Fibroblast of lung (primary cell): ENCODE measurements at regions not wholly inside any gene's neighbourhood (a gene's known extent, or its start where the extent isn't known, plus 50 kb on each side); places are given as distances from the start of the nearest gene placed in this dataset.

Experiments
- DNase-seq, 2 donors: peaks; one replicate each; pipeline versions ENCODE4 v3.0.0 to v3.0.0-alpha.2; 2010; ENCODE audit warnings: low read depth in 2 of 2
- H2AFZ ChIP-seq: 2 replicates; pipeline ENCODE4 v1.5.1; 2012; ENCODE audit warnings: low read length, control low read depth, inconsistent platforms
- H3K27ac ChIP-seq: 2 replicates; pipeline ENCODE4 v1.5.1; 2011; ENCODE audit warnings: low read length, control low read depth; ENCODE audit not compliant: insufficient read depth
- H3K27me3 ChIP-seq: 2 replicates; pipeline ENCODE4 v1.5.1; 2011; ENCODE audit warnings: mild to moderate bottlenecking, low read length; ENCODE audit not compliant: control insufficient read depth, insufficient read depth
- H3K36me3 ChIP-seq: 2 replicates; pipeline ENCODE4 v1.5.1; 2011; ENCODE audit warnings: low read length; ENCODE audit not compliant: control insufficient read depth, insufficient read depth
- H3K4me1 ChIP-seq: 2 replicates; pipeline ENCODE4 v1.5.1; 2011; ENCODE audit warnings: low read length; ENCODE audit not compliant: control insufficient read depth, insufficient read depth; ENCODE audit errors: extremely low read depth
- H3K4me2 ChIP-seq: 2 replicates; pipeline ENCODE4 v1.5.1; 2011; ENCODE audit warnings: low read length, control low read depth; ENCODE audit not compliant: insufficient read depth; ENCODE audit errors: extremely low read depth
- H3K4me3 ChIP-seq, 4 experiments: fragments of 200-600 bp in 1 of 4; sonication (generic) in 1 of 4; replicated peaks in 1 of 4; 2 replicates each; pipeline ENCODE4 v1.5.1; 2011 to 2016; ENCODE audit warnings: low read length in 4 of 4, low read depth in 3 of 4, mild to moderate bottlenecking in 3 of 4, control low read depth in 2 of 4, inconsistent platforms in 1 of 4, mixed read lengths in 1 of 4; ENCODE audit not compliant: insufficient read depth in 1 of 4; ENCODE audit errors: control extremely low read depth in 1 of 4
- H3K79me2 ChIP-seq: 2 replicates; pipeline ENCODE4 v1.5.1; 2012; ENCODE audit warnings: mild to moderate bottlenecking, low read length, inconsistent platforms; ENCODE audit not compliant: control insufficient read depth, insufficient read depth
- H3K9ac ChIP-seq: 2 replicates; pipeline ENCODE4 v1.5.1; 2011; ENCODE audit warnings: mild to moderate bottlenecking, low read length, control low read depth; ENCODE audit not compliant: insufficient read depth
- H3K9me3 ChIP-seq: 2 replicates; pipeline ENCODE4 v1.5.1; 2012; ENCODE audit warnings: low read depth, low read length; ENCODE audit not compliant: control insufficient read depth, insufficient read depth
- H4K20me1 ChIP-seq: 2 replicates; pipeline ENCODE4 v1.5.1; 2011; ENCODE audit warnings: low read length; ENCODE audit not compliant: control insufficient read depth, insufficient read depth; ENCODE audit errors: extremely low read depth
- CTCF ChIP-seq, 2 donors: IDR thresholded peaks in 1 of 2; conservative IDR thresholded peaks in 1 of 2; 1 replicate in 1 of 2; 2 replicates in 1 of 2; pipeline ENCODE4 v1.5.1; 2011 to 2012; ENCODE audit warnings: low read length in 2 of 2, control low read depth in 1 of 2, inconsistent platforms in 1 of 2, low read depth in 1 of 2, mild to moderate bottlenecking in 1 of 2
- EZH2 ChIP-seq: IDR thresholded peaks from 2 replicates; pipeline ENCODE4 v1.5.1; 2012; ENCODE audit warnings: low read length, control low read depth, mild to moderate bottlenecking; ENCODE audit errors: missing control alignments

- H3K4me3 ChIP-seq, result no peak overlapping the region
- H3K9me3 ChIP-seq, result no peaks in the 10 kb centered on the region
- no peak for TF ChIP-seq EZH2
- no peak for TF ChIP-seq CTCF (conservative IDR thresholded peaks at IDR 0.05 in 1 of 2, IDR thresholded peaks at IDR 0.05 in 1 of 2; ENCODE audit: low read depth in 1 of 2, low read length in 2 of 2)
- no peak overlapping the region for H2AFZ ChIP-seq
- no peaks in the 10 kb centered on the region for H3K79me2 ChIP-seq
- no peak overlapping the region for H3K4me2 ChIP-seq
- H4K20me1 ChIP-seq, result no peaks in the 10 kb centered on the region
- no peak overlapping the region for H3K27ac ChIP-seq
- H3K4me1 ChIP-seq, result no peaks in the 10 kb centered on the region
- no peak overlapping the region for H3K9ac ChIP-seq
- no peaks in the 10 kb centered on the region for H3K27me3 ChIP-seq
- no peaks in the 10 kb centered on the region for H3K36me3 ChIP-seq
- no peak for DNase-seq
These were observed 130.7 kb upstream of the IGSF21 start for GRCh38 chr1:17976854-17977253.

DNA sequence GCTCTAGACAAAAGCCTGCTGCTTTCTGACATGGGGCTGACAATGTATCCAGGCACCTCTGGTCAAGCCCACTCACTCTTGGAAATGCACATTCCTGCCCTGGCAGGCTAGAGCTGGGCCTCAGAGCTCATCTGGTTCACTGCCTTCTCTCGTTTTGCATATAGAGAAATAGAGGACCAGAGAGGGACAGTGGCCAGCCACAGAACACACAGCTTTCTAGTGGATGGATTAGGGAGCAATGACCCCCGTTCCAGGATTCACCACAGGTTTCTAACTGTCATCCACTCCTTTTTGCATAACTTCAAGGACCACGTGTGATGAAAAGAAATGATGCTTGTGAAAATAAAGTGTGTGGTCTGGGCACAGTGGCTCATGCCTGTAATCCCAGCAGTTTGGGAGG, 129.6 kb upstream of the IGSF21 start:
- H2AFZ ChIP-seq, result no peak overlapping the region
- no peak overlapping the region for H3K4me3 ChIP-seq
- H3K36me3 ChIP-seq, result no peaks in the 10 kb centered on the region
- no peaks in the 10 kb centered on the region for H3K9me3 ChIP-seq
- no peak overlapping the region for H3K9ac ChIP-seq
- no peaks in the 10 kb centered on the region for H3K79me2 ChIP-seq
- H3K4me2 ChIP-seq, result no peak overlapping the region
- no peaks in the 10 kb centered on the region for H3K27me3 ChIP-seq
- TF ChIP-seq CTCF (conservative IDR thresholded peaks at IDR 0.05 in 1 of 2, IDR thresholded peaks at IDR 0.05 in 1 of 2; ENCODE audit: low read depth in 1 of 2, low read length in 2 of 2) (no peak), EZH2 (no peak)
- H4K20me1 ChIP-seq, result no peaks in the 10 kb centered on the region
- H3K4me1 ChIP-seq, result no peaks in the 10 kb centered on the region
- DNase-seq, result no peak
- no peak overlapping the region for H3K27ac ChIP-seq

- DNase-seq, result no peak
- H3K36me3 ChIP-seq, result no peaks in the 10 kb centered on the region
- H3K4me2 ChIP-seq, result no peak overlapping the region
- no peaks in the 10 kb centered on the region for H3K27me3 ChIP-seq
- TF ChIP-seq EZH2, result no peak
- no peak for TF ChIP-seq CTCF (conservative IDR thresholded peaks at IDR 0.05 in 1 of 2, IDR thresholded peaks at IDR 0.05 in 1 of 2; ENCODE audit: low read depth in 1 of 2, low read length in 2 of 2)
- no peaks in the 10 kb centered on the region for H3K9me3 ChIP-seq
- H3K9ac ChIP-seq, result no peak overlapping the region
- no peaks in the 10 kb centered on the region for H3K4me1 ChIP-seq
- no peak overlapping the region for H3K27ac ChIP-seq
- H3K4me3 ChIP-seq, result no peak overlapping the region
- no peaks in the 10 kb centered on the region for H3K79me2 ChIP-seq
- no peak overlapping the region for H2AFZ ChIP-seq
- H4K20me1 ChIP-seq, result no peaks in the 10 kb centered on the region
These were observed 127.8 kb upstream of the IGSF21 start for GRCh38 chr1:17979815-17980214.
